ENCODE measurements at regions not wholly inside any gene's neighbourhood (a gene's known extent, or its start where the extent isn't known, plus 50 kb on each side); places are given as distances from the start of the nearest gene placed in this dataset.

- Mint-ChIP-seq H3K36me3 (no peaks in the 10 kb centered on the region), H3K27me3 (peaks cover 5% of the 10 kb centered on the region), H3K9me3 (no peaks in the 10 kb centered on the region), H3K4me3 (no peak overlapping the region), H3K4me1 (no peaks in the 10 kb centered on the region), H3K27ac (no peak overlapping the region)
Measured at GRCh38 chr20:40778894-40779496, 90.0 kb upstream of the MAFB start.

GRCh38 chr20:40781327-40782042 is 92.4 kb upstream of the MAFB start:
- no peak overlapping the region for H3K4me3 Mint-ChIP-seq
- no peak overlapping the region for H3K27ac Mint-ChIP-seq
- no peaks in the 10 kb centered on the region for H3K9me3 Mint-ChIP-seq
- H3K36me3 Mint-ChIP-seq = no peaks in the 10 kb centered on the region
- H3K4me1 Mint-ChIP-seq = no peaks in the 10 kb centered on the region
- H3K27me3 Mint-ChIP-seq = peaks cover 9% of the 10 kb centered on the region

- H3K4me3 Mint-ChIP-seq = no peak overlapping the region
- no peaks in the 10 kb centered on the region for H3K4me1 Mint-ChIP-seq
- no peaks in the 10 kb centered on the region for H3K9me3 Mint-ChIP-seq
- no peak overlapping the region for H3K27ac Mint-ChIP-seq
- no peaks in the 10 kb centered on the region for H3K36me3 Mint-ChIP-seq
- peaks cover 11% of the 10 kb centered on the region for H3K27me3 Mint-ChIP-seq
Measured at GRCh38 chr20:40782043-40782368, 93.0 kb upstream of the MAFB start.

GRCh38 chr20:40785346-40785745 is 96.3 kb upstream of the MAFB start:
- Mint-ChIP-seq H3K4me3 (no peak overlapping the region), H3K27me3 (peaks cover 17% of the 10 kb centered on the region), H3K27ac (no peak overlapping the region), H3K9me3 (no peaks in the 10 kb centered on the region), H3K36me3 (no peaks in the 10 kb centered on the region), H3K4me1 (no peaks in the 10 kb centered on the region)

- H3K9me3 Mint-ChIP-seq = no peaks in the 10 kb centered on the region
- peaks cover 17% of the 10 kb centered on the region for H3K27me3 Mint-ChIP-seq
- H3K4me1 Mint-ChIP-seq = no peaks in the 10 kb centered on the region
- no peak overlapping the region for H3K4me3 Mint-ChIP-seq
- no peaks in the 10 kb centered on the region for H3K36me3 Mint-ChIP-seq
- no peak overlapping the region for H3K27ac Mint-ChIP-seq
Measured at GRCh38 chr20:40786336-40786735, 97.3 kb upstream of the MAFB start.

GRCh38 chr20:40787941-40788340 is 98.9 kb upstream of the MAFB start:
- H3K27me3 Mint-ChIP-seq = peaks cover 18% of the 10 kb centered on the region
- H3K36me3 Mint-ChIP-seq = no peaks in the 10 kb centered on the region
- no peaks in the 10 kb centered on the region for H3K4me1 Mint-ChIP-seq
- no peaks in the 10 kb centered on the region for H3K9me3 Mint-ChIP-seq
- H3K4me3 Mint-ChIP-seq = no peak overlapping the region
- H3K27ac Mint-ChIP-seq = no peak overlapping the region

GRCh38 chr20:40797425-40797824 is 108.4 kb upstream of the MAFB start:
- H3K4me1 Mint-ChIP-seq = no peaks in the 10 kb centered on the region
- H3K9me3 Mint-ChIP-seq = no peaks in the 10 kb centered on the region
- no peak overlapping the region for H3K4me3 Mint-ChIP-seq
- peaks cover 16% of the 10 kb centered on the region for H3K27me3 Mint-ChIP-seq
- H3K27ac Mint-ChIP-seq = no peak overlapping the region
- H3K36me3 Mint-ChIP-seq = no peaks in the 10 kb centered on the region

- Mint-ChIP-seq H3K27me3 (peaks cover 19% of the 10 kb centered on the region), H3K9me3 (no peaks in the 10 kb centered on the region), H3K4me1 (no peaks in the 10 kb centered on the region), H3K36me3 (no peaks in the 10 kb centered on the region), H3K27ac (no peak overlapping the region), H3K4me3 (no peak overlapping the region)
Measured at GRCh38 chr20:40798066-40798465, 109.0 kb upstream of the MAFB start.

GRCh38 chr20:40802886-40803285 is 113.8 kb upstream of the MAFB start:
- Mint-ChIP-seq H3K27ac (no peak overlapping the region), H3K36me3 (no peaks in the 10 kb centered on the region), H3K9me3 (no peaks in the 10 kb centered on the region), H3K4me1 (no peaks in the 10 kb centered on the region), H3K27me3 (peaks cover 10% of the 10 kb centered on the region), H3K4me3 (no peak overlapping the region)

GRCh38 chr20:40803381-40803780 is 114.3 kb upstream of the MAFB start:
- H3K9me3 Mint-ChIP-seq = no peaks in the 10 kb centered on the region
- H3K27me3 Mint-ChIP-seq = peaks cover 10% of the 10 kb centered on the region
- no peak overlapping the region for H3K4me3 Mint-ChIP-seq
- H3K4me1 Mint-ChIP-seq = no peaks in the 10 kb centered on the region
- no peaks in the 10 kb centered on the region for H3K36me3 Mint-ChIP-seq
- H3K27ac Mint-ChIP-seq = no peak overlapping the region

- H3K27ac Mint-ChIP-seq = no peak overlapping the region
- H3K27me3 Mint-ChIP-seq = peaks cover 10% of the 10 kb centered on the region
- H3K36me3 Mint-ChIP-seq = no peaks in the 10 kb centered on the region
- no peaks in the 10 kb centered on the region for H3K9me3 Mint-ChIP-seq
- no peak overlapping the region for H3K4me3 Mint-ChIP-seq
- H3K4me1 Mint-ChIP-seq = no peaks in the 10 kb centered on the region
Measured at GRCh38 chr20:40805592-40805991, 116.6 kb upstream of the MAFB start.

- H3K27me3 Mint-ChIP-seq = peaks cover 10% of the 10 kb centered on the region
- no peak overlapping the region for H3K27ac Mint-ChIP-seq
- no peaks in the 10 kb centered on the region for H3K36me3 Mint-ChIP-seq
- no peaks in the 10 kb centered on the region for H3K9me3 Mint-ChIP-seq
- H3K4me1 Mint-ChIP-seq = no peaks in the 10 kb centered on the region
- no peak overlapping the region for H3K4me3 Mint-ChIP-seq
Measured at GRCh38 chr20:40806929-40807820, 118.1 kb upstream of the MAFB start.

- H3K36me3 Mint-ChIP-seq = no peaks in the 10 kb centered on the region
- H3K27me3 Mint-ChIP-seq = peaks cover 9% of the 10 kb centered on the region
- no peaks in the 10 kb centered on the region for H3K9me3 Mint-ChIP-seq
- H3K27ac Mint-ChIP-seq = no peak overlapping the region
- no peak overlapping the region for H3K4me3 Mint-ChIP-seq
- no peaks in the 10 kb centered on the region for H3K4me1 Mint-ChIP-seq
Measured at GRCh38 chr20:40807821-40808170, 118.8 kb upstream of the MAFB start.

- Mint-ChIP-seq H3K4me1 (no peaks in the 10 kb centered on the region), H3K27me3 (peaks cover 8% of the 10 kb centered on the region), H3K4me3 (no peak overlapping the region), H3K9me3 (no peaks in the 10 kb centered on the region), H3K27ac (no peak overlapping the region), H3K36me3 (no peaks in the 10 kb centered on the region)
Measured at GRCh38 chr20:40808936-40809335, 119.9 kb upstream of the MAFB start.

GRCh38 chr20:40809361-40809760 is 120.3 kb upstream of the MAFB start:
- H3K4me3 Mint-ChIP-seq = no peak overlapping the region
- H3K27ac Mint-ChIP-seq = no peak overlapping the region
- peaks cover 7% of the 10 kb centered on the region for H3K27me3 Mint-ChIP-seq
- H3K36me3 Mint-ChIP-seq = no peaks in the 10 kb centered on the region
- H3K9me3 Mint-ChIP-seq = no peaks in the 10 kb centered on the region
- H3K4me1 Mint-ChIP-seq = no peaks in the 10 kb centered on the region

- H3K27ac Mint-ChIP-seq = no peak overlapping the region
- H3K9me3 Mint-ChIP-seq = no peaks in the 10 kb centered on the region
- H3K27me3 Mint-ChIP-seq = peaks cover 3% of the 10 kb centered on the region
- no peak overlapping the region for H3K4me3 Mint-ChIP-seq
- H3K4me1 Mint-ChIP-seq = no peaks in the 10 kb centered on the region
- no peaks in the 10 kb centered on the region for H3K36me3 Mint-ChIP-seq
Measured at GRCh38 chr20:40810332-40811000, 121.4 kb upstream of the MAFB start.
